ENCODE measurements at regions not wholly inside any gene's neighbourhood (a gene's known extent, or its start where the extent isn't known, plus 50 kb on each side); places are given as distances from the start of the nearest gene placed in this dataset.
"Not testable (repeated sequence)": the region's sequence is repeated elsewhere in the genome, so short reads cannot be mapped to it uniquely, and the experiment has no call there.

DNA sequence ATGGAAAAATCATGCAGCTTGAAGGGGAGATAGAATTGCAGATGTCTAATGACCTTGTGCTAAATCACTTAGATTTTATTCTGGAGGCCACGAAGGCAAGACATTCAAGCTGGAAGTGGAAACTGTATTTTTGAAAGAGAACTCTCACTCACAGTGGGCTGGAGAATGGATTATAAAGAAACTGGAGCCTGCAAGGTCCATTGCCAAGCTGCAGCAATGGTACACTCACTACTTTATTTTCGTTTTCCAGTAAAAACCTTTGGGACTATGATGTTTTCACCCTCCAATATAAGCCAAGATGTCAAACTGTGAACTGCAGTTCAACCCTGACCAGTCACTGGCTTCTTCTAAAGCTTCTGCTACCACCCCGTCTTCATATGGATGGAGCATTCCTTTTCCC, 62.0 kb downstream of the SKIDA1 start:
- no peak for DNase-seq (ENCODE audit: low read depth)

DNA sequence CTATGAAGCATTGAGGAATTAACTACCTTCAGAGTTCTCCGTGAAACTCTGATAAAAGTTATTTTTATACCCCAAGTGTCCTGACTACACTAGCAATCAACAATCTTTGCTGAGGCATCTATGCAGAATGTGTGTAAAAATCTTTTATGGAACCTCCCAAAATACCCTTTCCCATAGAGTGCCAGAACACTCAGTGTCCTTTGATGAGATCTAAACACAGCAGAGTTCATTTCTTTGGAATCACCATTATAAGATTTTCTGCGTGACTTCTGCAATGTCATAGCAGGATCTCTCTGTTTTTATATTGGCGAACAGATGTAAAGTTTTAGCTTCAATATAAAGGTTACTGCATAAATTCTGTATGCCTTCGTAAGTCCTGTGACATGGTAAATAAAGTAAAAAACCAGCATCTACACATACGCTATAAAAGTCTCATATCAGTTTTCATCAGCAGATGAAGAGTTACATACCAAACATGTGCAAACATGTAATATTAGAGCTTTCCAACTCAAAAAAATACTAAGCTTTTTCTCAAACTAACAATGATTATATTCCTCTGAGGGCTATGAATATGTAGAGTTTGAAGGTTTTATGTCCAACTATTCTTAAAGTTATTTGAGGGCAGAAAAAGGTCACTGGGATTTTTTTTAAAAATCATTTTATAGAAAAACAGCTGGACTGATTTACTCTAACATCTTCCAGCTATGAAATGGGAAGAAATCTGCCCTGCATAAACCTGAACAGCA, 67.2 kb downstream of the SKIDA1 start:
- no peak for DNase-seq (ENCODE audit: low read depth)

DNA sequence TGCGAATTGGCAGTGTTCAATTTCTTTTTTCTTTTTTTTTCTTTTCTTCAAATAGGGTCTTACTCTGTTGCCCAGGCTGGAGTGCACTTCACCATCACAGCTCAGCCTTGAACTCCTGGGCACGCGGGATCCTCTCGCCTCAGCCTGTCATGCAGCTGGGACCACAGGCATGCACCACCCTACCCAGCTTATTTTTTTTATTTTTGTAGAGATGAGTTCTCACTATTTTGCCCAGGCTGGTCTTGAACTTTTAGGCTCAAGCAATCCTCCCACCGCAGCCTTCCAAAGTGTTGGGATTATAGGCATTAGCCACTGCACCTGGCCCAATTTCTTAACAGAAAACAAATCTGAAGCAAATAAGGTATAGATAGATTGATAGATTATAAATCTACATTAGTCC, 69.3 kb downstream of the SKIDA1 start:
- DNase-seq (ENCODE audit: low read depth), result no peak

GRCh38 chr10:21452203-21452602, 73.3 kb downstream of the SKIDA1 start:
- no peak for DNase-seq (ENCODE audit: low read depth)

GRCh38 chr10:21449288-21449966, 76.1 kb downstream of the SKIDA1 start:
- DNase-seq (ENCODE audit: low read depth), result no peak

DNA sequence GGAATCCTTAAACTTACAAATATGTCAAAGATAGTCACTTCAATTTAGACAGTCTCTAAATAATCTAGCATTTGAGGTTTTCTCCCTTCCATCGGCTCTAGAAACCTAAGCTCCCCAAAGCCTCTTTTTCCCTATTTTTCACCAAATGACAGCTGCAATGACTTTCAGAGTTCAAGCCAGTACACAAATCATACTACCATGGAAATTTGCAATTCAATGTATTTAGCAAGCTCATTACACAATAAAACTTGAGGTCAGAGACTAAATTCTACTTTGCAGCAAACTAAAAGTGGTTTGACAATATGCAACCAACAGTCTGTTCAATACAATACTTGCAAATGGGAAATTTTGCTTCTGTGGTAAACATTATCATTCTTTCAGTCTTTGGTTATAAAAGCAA, 80.3 kb downstream of the SKIDA1 start:
- no peak for DNase-seq (ENCODE audit: low read depth)

GRCh38 chr10:21441625-21442024, 83.9 kb downstream of the SKIDA1 start:
- DNase-seq (ENCODE audit: low read depth), result no peak

DNA sequence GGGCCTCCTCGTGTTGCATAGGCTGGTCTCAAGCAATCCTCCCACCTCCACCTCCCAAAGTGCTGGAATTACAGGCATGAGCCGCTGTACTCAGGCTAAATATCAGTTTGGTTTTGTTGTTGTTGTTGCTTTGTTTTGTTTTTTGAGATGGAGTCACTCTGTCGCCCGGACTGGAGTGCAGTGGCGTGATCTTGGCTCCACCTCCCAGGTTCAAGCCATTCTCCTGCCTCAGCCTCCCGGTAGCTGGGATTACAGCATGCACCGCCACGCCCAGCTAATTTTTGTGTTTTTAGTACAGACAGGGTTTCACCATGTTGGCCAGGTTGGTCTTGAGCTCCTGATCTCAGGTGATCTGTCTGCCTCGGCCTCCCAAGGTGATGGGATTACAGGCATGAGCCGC, 86.6 kb downstream of the SKIDA1 start:
- not testable (repeated sequence) for DNase-seq (ENCODE audit: low read depth)

- DNase-seq (ENCODE audit: low read depth), result no peak
Measured at GRCh38 chr10:21437770-21438382, 87.6 kb downstream of the SKIDA1 start.

DNA sequence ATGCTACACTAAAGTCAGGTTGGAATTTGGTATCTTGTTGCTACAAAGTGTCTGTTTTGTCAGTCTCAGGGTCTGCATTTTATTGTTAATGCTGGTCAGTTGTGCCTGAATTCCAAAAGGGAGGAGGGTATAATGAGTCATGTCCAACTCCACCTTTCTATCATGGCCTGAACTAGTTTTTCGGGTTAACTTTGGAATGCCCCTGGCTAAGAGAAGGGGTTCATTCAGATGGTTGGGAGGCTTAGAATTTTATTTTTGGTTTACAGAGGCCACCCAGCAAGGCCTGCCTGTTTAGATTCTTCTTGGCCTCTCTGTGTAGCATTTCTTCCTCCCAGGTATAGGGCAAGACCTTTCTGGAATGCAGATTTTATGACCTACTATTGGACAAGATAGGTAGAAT, 93.2 kb downstream of the SKIDA1 start:
- no peak for DNase-seq (ENCODE audit: low read depth)

- no peak for DNase-seq (ENCODE audit: low read depth)
Measured at GRCh38 chr10:21431799-21432198, 93.7 kb downstream of the SKIDA1 start.

- DNase-seq (ENCODE audit: low read depth), result peak; percentile 0
Measured at GRCh38 chr10:21427804-21428481, 97.5 kb downstream of the SKIDA1 start.

- no peak for DNase-seq (ENCODE audit: low read depth)
Measured at GRCh38 chr10:21424459-21424861, 101.0 kb downstream of the SKIDA1 start.

- DNase-seq (ENCODE audit: low read depth), result no peak
Measured at GRCh38 chr10:21423850-21424249, 101.6 kb downstream of the SKIDA1 start.

DNA sequence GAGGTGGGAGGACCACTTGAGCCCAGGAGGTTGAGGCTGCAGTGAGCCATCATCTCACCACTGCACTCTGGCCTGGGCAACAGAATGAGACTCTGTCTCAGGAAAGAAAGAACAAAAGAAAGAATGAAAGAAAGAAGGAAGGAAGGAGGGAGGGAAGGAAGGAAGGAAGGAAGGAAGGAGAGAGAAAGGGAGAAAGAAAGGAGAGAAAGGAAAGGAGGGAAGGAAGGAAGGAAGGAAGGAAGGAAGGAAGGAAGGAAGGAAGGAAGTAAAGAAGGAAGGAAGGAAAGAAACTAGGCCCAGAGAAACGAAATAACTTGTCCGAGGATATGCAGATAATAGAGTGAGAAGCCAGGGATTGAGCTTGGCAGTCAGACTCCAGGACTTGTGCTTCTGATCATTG, 102.1 kb downstream of the SKIDA1 start:
- DNase-seq (ENCODE audit: low read depth), result no peak

DNA sequence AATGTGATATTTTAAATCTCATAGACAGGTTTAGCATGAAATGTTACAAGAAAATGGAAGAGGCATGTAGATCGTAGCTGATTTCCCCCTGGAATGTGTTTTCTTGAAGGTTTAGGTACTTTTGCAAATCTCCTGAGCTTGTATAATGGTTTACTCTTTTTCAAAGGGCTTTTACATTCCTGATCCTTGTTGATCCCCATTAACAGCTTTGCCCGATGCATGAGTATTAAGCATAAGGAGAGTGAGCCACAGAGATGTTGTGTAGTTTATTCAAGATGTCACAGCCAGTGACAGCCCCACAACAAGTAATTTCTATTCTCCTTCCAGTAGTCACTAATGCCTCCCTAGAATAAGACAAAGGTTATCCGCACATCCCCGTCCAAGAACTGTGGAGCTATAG, 103.7 kb downstream of the SKIDA1 start:
- DNase-seq (ENCODE audit: low read depth), result no peak

DNA sequence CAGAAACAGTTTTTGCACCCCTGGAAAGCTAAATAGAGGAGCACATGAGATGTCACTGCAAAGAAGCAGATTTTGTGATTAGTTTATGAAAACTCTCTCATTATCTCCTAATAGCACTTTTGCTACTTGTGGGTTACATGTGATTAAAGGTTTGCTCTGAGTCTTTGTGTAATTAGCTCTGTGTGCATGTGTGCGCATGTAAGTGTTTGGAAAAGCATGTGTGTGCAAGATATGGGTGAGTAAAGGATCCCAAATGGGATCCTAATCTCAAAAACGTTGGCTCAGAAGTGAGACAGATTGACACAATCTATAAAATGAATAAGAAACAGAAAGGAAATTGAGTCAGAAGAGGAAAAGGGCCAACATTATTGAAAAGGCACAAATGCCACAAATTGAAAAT, 104.5 kb downstream of the SKIDA1 start:
- DNase-seq (ENCODE audit: low read depth), result no peak

- DNase-seq (ENCODE audit: low read depth), result not testable (repeated sequence)
Measured at GRCh38 chr10:21418981-21419576, 106.4 kb downstream of the SKIDA1 start.

GRCh38 chr10:21417172-21417712, 108.2 kb downstream of the SKIDA1 start:
- no peak for DNase-seq (ENCODE audit: low read depth)

DNA sequence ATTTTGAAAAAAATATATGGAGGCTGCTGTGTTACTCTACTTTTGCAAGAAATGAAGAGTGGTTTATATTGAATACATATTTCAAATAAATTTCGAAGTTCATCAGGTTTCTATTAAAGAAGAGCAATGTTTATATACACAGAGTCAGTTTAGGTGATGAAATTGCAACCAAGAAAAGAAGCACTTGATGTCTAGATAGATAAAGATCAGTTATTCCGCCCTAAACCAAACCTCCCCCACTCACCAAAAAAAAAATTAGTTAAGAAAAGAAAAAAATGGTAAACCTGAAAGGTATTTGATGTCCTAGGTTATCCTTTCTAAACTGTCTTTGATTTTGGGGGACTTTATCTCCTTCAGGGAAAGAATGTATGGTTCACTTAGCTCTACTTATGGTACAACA, 111.8 kb downstream of the SKIDA1 start:
- DNase-seq (ENCODE audit: low read depth), result no peak

DNA sequence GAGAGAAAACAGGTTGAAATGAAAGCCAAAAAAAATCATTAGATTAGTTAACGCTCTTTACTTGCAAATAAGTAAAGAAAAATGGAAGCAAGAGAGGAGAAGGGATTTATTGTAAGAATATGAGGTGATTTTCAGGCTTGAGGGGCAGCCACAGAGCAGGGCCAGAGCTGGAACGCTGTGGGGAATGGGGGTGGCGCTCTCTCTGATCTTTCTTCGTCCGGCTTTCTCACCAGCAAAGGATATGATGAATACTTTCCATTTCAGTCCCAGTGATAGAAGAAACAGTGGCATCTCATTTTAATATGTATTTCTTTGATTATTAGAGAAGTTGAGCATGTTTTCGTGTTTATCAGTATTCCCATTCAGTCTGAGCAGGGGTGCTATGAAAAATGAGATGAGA, 112.2 kb downstream of the SKIDA1 start:
- DNase-seq (ENCODE audit: low read depth), result no peak

GRCh38 chr10:21406595-21407193, 118.8 kb downstream of the SKIDA1 start:
- no peak for DNase-seq (ENCODE audit: low read depth)
